ENCODE measurements at regions not wholly inside any gene's neighbourhood (a gene's known extent, or its start where the extent isn't known, plus 50 kb on each side); places are given as distances from the start of the nearest gene placed in this dataset.

DNA sequence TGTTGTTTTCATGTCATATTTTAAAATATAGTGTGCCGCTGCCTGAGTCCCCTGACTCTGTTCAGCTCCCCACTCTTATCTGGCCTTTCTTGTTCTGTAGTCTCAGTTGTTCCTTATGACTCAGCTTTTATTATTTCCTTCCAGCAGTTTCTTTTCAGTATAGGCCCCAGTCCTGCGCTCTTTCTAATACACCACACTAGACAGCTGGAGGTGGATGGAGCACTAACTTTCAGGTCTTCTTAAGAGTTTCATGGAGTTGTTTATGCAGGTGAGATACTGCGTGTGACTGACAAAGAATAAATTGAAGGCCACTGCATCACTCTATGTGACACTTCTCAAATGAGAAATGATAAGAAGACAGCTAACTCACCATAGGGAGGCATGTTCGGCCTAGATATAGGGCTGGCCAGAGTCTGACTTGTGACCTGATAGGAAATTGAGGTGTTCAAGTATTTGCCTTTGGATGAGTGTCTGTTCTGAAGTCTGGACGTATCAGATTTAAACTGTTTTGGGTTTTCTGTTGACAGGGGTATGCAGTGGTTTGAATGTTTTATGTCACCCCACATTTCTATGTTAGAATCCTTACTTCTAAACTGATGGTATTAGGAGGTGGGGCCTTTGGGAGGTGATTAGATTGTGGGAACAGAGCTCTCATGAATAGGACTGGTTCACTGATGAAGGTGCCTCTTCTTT is 60.8 kb upstream of the CLMN start:
- no peak for DNase-seq

DNA sequence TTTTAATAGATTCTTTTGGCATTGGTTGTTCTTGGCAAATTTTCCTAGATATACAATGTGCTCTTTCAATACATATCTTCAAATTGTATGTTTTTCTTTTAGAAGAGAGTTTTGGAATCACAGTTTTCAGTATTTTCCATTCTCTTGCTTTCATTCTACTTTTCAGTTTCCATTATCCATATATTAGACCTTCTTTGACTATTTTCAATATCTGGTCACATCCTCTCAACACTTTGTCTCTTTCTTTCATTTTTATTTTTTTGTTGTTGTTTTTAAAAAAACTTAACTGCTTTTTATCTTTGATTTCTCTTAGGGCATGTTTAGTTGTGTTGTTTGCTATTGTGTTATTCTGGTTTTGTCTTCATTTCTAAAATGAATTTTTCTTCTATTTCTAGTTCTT is 59.9 kb upstream of the CLMN start:
- no peak for DNase-seq

DNA sequence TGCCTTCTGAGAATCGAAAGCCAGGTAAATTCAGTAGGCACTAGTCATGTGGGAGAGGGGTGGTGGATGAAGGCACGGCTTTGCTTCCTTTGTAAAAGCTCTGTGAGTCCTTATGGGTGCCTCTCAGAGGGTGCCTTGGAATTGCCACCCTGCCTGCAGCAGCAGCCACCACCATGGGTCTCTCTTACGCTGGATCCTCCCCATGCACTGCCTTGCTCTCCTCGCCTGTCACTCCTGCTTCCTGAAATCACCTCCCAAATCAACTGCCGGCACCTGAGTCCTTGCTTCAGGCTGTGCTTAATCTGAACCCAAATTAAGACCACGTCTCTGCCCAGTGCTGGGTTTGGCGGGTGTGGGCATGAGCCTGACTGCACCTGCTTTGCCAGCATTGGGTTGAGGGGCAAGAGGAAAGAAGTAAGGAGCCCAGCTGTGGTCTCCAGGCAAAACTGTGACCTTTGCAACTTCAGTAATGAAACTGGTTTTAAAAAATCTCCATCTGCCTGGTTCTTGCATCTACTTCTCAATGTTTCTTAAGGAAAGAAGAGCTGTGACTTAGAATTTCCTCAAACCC is 55.9 kb upstream of the CLMN start:
- no peak for DNase-seq

DNA sequence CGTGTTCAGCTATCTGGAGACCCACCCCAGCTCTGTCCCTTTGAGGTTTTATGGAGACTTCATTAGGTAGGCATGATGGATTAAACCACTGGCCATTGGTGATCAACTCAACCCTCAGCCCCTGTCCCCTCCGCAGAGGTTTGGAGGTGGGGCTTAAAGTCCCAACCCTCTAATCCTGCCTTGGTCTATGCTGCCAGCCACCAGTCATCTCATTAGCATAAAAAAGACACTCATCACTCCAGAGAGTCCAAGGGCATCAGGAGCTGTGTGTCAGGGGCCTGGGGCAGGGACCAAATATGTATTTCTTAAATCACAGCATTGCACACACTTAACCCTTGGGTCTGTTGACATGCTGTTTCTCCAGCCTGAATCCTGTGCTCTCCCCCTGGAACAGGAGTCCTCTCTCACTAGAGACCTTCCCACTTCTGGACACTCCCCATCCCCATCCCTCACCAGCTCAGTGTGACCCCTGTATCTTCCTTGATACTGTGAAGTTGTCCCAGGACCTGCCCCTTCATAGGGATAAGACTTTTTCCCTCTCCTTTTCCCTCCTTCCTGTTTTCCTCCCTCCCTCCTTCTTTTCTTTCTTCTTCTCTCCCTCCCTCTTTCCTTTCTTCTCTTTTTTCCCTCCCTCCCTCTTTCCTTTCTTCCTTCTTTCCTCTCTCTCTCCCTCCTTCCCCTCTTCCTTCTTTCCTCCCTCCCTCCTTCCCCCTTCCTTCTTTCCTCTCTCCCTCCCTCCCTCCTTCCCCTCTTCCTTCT is 54.7 kb upstream of the CLMN start:
- no peak for DNase-seq

DNA sequence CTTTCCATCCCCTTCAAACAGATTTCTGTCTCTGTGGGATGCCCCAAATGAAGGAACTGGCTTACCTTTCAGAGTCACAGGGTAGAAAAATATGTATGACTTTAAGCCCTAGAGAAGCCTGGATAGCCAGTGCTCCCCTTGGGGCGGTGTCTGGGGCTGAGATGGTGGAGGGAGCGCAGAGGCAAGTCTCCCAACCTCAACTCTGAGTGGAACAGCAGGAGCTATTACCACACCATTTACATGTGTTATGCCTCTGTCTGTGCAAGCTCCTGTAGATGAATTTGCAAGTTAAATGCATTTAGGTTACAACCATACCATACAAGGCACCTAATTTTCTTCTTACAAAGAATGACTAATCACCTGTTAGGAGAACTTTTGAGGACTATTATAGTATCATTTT is 50.4 kb upstream of the CLMN start:
- no peak for DNase-seq
